ENCODE measurements at regions not wholly inside any gene's neighbourhood (a gene's known extent, or its start where the extent isn't known, plus 50 kb on each side); places are given as distances from the start of the nearest gene placed in this dataset.
A peak's percentile ranks its signal among the peaks of the same experiment; 100 is the strongest.

GRCh38 chr3:113128386-113129015 is 82.9 kb upstream of the BOC start:
- ChIA-PET CTCF (interaction anchor here (1.0 to 1.3 kb wide), 2 partner anchors 84 to 160 kb away, joined by 4 read pairs; no protein-coding TSS in a partner anchor), POLR2A (interaction anchor here (0.6 kb wide), 1 partner anchor 489 kb away, joined by 3 read pairs; no protein-coding TSS in a partner anchor)
- DNase-seq (ENCODE audit: low read depth), result no peak
- Histone ChIP-seq H3K36me3 (ENCODE audit: control insufficient read depth, insufficient read depth, low read length) (no peaks in the 10 kb centered on the region), H3K4me3 (ENCODE audit: low read depth, low read length) (no peak overlapping the region), H3K27me3 (ENCODE audit: control insufficient read depth, insufficient read depth, low read length) (no peaks in the 10 kb centered on the region)
- TF ChIP-seq CTCF (IDR thresholded peaks at IDR 0.05; ENCODE audit: insufficient read depth, low read depth, low read length), result no peak

GRCh38 chr3:113129168-113129567 is 82.2 kb upstream of the BOC start:
- Histone ChIP-seq H3K27me3 (ENCODE audit: control insufficient read depth, insufficient read depth, low read length) (no peaks in the 10 kb centered on the region), H3K36me3 (ENCODE audit: control insufficient read depth, insufficient read depth, low read length) (no peaks in the 10 kb centered on the region), H3K4me3 (ENCODE audit: low read depth, low read length) (no peak overlapping the region)
- ChIA-PET CTCF (interaction anchor here (1.0 to 1.3 kb wide), 2 partner anchors 83 to 159 kb away, joined by 4 read pairs; no protein-coding TSS in a partner anchor), POLR2A (no interaction called here)
- no peak for TF ChIP-seq CTCF (IDR thresholded peaks at IDR 0.05; ENCODE audit: insufficient read depth, low read depth, low read length)
- DNase-seq (ENCODE audit: low read depth), result no peak

- CTCF ChIA-PET, result interaction anchor here (0.7 to 3.9 kb wide), 4 partner anchors 34 to 307 kb away, joined by 3 to 21 read pairs (median 4); no protein-coding TSS in a partner anchor
- no peaks in the 10 kb centered on the region for H3K36me3 ChIP-seq (ENCODE audit: control insufficient read depth, insufficient read depth, low read length)
- DNase-seq (ENCODE audit: low read depth), result peak; percentile 34
- no peak for TF ChIP-seq CTCF (IDR thresholded peaks at IDR 0.05; ENCODE audit: insufficient read depth, low read depth, low read length)
- POLR2A ChIA-PET, result interaction anchor here (0.7 kb wide), 1 partner anchor 8 kb away, joined by 4 read pairs; no protein-coding TSS in a partner anchor
- no peaks in the 10 kb centered on the region for H3K27me3 ChIP-seq (ENCODE audit: control insufficient read depth, insufficient read depth, low read length)
- H3K4me3 ChIP-seq (ENCODE audit: low read depth, low read length), result no peak overlapping the region
Measured at GRCh38 chr3:113132571-113132996, 78.8 kb upstream of the BOC start.

- no peak overlapping the region for H3K4me3 ChIP-seq (ENCODE audit: low read depth, low read length)
- ChIA-PET POLR2A (interaction anchor here (0.7 kb wide), 1 partner anchor 8 kb away, joined by 4 read pairs; no protein-coding TSS in a partner anchor), CTCF (interaction anchor here (0.7 to 3.9 kb wide), 6 partner anchors 10 to 307 kb away, joined by 3 to 21 read pairs (median 4); no protein-coding TSS in a partner anchor)
- TF ChIP-seq CTCF (IDR thresholded peaks at IDR 0.05; ENCODE audit: insufficient read depth, low read depth, low read length), result no peak
- DNase-seq (ENCODE audit: low read depth), result no peak
- no peaks in the 10 kb centered on the region for H3K36me3 ChIP-seq (ENCODE audit: control insufficient read depth, insufficient read depth, low read length)
- no peaks in the 10 kb centered on the region for H3K27me3 ChIP-seq (ENCODE audit: control insufficient read depth, insufficient read depth, low read length)
Measured at GRCh38 chr3:113133140-113133539, 78.2 kb upstream of the BOC start.

GRCh38 chr3:113136071-113136470 is 75.3 kb upstream of the BOC start:
- ChIA-PET CTCF (interaction anchor here (0.6 to 3.6 kb wide), 20 partner anchors 10 to 165 kb away, joined by 3 to 59 read pairs (median 4); partner anchors contain the start of gene BOC), POLR2A (no interaction called here)
- H3K27me3 ChIP-seq (ENCODE audit: control insufficient read depth, insufficient read depth, low read length), result no peaks in the 10 kb centered on the region
- DNase-seq (ENCODE audit: low read depth), result no peak
- peak; percentile 44 for TF ChIP-seq CTCF (IDR thresholded peaks at IDR 0.05; ENCODE audit: insufficient read depth, low read depth, low read length)
- H3K4me3 ChIP-seq (ENCODE audit: low read depth, low read length), result no peak overlapping the region
- H3K36me3 ChIP-seq (ENCODE audit: control insufficient read depth, insufficient read depth, low read length), result no peaks in the 10 kb centered on the region

Measured in BJ (cell line).